HG02884 (cell line): ENCODE measurements at regions not wholly inside any gene's neighbourhood (a gene's known extent, or its start where the extent isn't known, plus 50 kb on each side); places are given as distances from the start of the nearest gene placed in this dataset.
A peak's percentile ranks its signal among the peaks of the same experiment; 100 is the strongest.
"Not testable (repeated sequence)": the region's sequence is repeated elsewhere in the genome, so short reads cannot be mapped to it uniquely, and the experiment has no call there.

Source experiments
- ATAC-seq: cut with Tn5 transposase; IDR thresholded peaks from one replicate; pipeline ENCODE4 v1.9.1; 2021; ENCODE audit warnings: mild to moderate bottlenecking, moderate library complexity; ENCODE audit not compliant: unreplicated experiment

DNA sequence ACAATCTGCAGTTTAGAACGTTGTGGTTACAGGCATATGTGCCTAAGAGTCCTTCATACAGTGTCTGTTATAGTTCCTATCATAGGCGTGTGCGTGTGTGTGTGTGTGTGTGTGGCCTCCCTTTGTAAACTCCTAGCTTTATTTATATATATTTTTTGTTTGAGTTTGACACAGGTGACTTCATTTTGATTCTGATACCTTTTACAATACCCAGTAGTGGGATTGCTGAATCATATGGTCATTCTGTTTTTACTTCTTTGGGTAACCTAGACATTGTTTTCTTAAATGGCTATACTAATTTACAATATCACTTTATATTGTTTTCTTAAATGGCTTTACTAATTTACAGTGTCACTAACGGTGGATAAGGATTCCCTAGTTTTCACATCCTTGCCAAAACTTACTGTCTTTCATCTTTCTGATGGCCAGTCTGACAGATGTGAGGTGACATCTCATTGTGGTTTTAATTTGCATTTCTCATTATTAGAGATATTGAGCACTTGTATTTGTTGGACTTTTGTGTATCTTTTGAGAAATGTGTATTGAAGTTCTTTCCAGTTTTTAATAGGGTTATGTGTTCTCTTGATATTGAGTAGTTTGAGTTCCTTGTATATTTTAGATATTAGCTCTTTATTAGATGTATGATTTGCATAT lies 211.1 kb upstream of the NUDT6 start:
- ATAC-seq, result peak; percentile 81

DNA sequence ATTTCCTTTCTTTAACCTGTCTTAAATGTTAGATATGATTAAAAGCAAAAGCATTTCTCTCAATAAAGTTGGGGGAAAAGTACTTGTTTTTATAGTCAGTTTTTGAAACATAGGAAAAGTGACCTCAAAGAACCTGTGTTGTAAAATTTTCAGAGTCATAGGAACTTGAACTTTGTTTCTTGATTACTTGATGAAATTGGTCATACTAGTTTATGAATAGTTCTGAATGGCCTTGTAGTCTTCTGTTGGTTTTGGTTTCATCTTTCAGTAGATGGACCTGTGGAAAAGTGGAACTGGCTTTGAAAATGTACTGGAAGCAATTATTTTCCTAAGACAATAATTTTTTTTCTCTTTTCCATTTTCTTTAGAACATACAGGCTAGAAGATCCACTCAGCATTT lies 222.2 kb upstream of the NUDT6 start:
- no peak for ATAC-seq

DNA sequence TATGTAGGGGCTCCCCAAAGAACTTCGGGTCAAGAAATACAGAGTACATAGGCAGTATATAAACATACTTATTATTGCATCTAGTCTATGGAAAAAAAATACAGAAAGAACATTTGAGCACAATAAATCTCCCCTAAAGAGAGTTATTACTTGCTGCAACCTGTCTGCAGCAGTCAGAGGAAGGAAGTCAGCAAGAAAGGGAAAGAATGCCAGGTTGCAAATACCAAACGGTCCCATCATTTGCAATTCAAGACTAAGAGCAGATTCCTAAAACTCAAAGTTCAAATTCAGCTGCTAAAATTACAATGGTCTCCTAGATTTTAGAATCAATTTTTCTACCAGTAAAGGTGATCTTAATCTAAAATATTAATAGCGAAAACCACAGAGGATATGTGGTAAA lies 236.2 kb upstream of the NUDT6 start:
- no peak for ATAC-seq

DNA sequence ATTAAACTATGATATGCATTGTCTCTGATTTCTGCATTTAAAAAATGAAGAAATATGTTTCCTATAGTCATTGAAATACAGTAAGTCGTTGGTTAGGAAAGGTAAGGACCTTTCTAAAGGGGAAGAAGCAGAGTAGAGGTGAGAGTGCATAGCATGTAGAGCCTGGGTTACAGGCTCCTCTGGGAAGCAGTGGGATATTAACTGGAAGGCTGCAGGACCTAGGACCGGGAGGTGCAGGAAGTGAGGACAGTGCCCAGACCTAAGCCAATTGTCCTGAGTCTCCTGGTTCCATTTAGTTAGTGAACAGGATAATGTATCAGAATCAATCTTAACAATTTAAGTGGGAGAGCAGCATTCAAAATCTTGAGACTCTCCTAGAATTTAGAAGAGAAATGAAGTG lies 237.1 kb upstream of the NUDT6 start:
- no peak for ATAC-seq

DNA sequence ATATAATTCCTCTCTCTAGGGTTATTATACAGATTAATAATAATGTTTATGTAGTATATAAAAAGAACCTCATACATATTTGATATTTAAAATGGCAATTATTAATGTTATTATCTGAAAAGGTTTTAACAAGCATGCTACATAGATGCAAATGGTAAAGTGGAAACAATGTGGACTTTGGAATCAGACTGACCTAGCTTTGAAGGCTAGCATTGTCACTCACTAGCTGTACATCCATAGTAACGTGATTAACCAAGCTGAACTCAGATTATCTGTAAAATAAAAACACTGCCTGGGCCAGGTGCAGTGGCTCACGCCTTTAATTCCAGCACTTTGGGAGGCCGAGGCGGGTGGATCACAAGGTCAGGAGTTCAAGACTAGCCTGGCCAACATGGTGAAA lies 233.7 kb upstream of the SPRY1 start:
- no peak for ATAC-seq

DNA sequence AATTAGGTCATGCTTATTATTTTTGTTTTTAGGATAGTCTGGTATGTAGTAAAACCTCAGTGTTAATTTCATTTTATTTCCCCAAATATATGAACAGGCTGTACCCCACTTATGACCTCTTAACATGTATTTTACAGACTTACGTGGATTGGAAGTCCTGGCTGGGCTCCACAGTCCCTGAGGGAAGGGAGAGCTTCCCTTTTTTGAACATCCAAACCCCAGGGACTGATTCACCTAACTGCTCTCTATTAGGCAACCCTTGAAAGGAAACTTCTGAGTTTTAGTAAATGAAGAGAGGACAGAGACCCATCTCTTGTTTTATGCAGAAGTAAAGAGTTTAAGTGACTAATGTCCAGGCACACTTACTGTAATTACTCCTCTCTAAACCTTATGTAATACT lies 233.1 kb upstream of the SPRY1 start:
- ATAC-seq, result no peak

DNA sequence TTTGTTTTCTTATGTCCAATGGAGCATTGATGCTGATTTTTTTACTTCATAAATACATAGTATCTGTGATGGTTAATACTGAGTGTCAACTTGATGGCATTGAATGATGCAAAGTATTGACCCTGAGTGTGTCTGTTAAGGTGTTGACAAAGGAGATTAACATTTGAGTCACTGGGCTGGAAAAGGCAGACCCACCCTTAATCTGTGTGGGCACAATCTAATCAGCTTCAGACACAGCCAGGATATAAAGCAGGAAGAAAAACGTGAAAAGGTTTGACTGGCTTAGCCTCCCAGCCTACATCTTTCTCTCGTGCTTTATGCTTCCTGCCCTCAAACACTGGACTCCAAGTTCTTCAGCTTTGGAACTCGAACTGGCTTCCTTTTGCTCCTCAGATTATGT lies 230.6 kb upstream of the SPRY1 start:
- no peak for ATAC-seq

DNA sequence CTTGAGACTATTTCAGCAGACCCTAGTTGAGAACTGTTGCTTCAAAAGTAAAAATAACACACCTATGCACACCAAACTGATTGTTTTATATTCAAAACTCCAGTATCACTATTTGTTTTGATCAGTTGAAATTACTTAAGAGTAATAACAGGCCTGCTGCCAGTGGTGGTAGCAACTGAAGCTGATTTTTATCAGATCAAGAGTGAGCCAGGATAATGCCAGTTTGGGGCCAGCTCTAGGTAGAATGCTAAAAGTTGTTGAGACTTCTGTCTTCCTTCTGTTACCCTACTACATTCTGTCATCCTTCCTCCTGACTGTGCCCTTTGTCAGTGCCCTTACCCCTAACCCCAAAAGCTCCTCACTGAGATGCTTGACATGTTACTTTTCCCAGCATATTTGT lies 228.7 kb upstream of the SPRY1 start:
- no peak for ATAC-seq

DNA sequence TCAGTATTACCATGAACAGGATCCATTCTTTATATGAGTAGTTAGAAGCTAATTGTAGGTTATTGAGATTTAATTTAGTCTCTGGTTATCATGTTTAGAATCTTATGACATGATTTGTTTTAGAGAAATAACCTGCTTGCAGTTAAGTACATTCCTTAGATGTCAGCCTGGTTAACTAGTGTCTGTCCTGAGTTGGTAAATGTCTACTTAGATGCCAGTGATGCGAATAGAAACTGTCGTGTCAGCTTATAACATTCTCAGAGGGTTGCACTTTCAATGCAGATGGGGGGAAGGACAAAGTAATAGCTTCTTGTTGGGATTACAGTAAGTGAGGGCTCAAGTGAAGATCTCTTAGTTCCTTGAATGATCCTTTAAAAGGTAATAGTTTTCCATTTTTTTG lies 227.8 kb upstream of the SPRY1 start:
- no peak for ATAC-seq

DNA sequence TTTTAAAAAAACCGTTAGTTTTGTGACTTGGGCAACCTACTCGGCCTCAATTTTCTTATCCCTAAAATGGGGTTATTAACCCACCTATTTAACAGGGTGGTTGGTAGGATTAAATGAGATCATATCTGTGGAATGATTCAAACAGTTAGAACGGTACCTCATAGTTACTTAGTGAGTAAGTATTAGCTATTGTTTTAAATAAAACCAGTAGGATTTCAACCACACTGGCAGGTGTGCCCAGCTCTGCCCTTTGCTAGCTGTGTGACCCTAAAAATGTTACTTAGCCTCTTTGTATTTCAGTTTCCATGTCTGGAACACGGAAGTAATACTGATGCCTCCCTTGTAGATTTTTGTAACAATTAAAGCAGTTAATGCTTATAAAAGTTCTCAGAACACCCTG lies 225.8 kb upstream of the SPRY1 start:
- no peak for ATAC-seq

DNA sequence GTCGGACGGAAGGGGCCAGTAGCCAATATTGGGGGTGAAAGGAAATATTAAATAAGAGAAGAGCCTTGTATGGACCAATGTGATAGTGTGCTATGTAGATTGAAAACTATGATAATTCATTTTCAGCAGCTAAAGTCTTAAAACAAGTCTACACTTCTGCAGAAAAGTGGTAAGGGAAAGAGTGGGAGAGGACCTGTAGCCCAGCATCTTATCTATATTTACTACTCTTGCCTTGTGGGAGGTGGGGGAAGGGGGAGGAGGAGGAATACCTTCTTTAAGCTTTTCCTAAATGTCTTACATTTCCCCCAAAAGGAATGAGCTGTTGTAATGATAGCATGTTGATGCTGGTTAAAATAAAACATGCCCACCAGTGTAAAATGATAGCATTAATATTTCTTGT lies 220.0 kb upstream of the SPRY1 start:
- ATAC-seq, result no peak

DNA sequence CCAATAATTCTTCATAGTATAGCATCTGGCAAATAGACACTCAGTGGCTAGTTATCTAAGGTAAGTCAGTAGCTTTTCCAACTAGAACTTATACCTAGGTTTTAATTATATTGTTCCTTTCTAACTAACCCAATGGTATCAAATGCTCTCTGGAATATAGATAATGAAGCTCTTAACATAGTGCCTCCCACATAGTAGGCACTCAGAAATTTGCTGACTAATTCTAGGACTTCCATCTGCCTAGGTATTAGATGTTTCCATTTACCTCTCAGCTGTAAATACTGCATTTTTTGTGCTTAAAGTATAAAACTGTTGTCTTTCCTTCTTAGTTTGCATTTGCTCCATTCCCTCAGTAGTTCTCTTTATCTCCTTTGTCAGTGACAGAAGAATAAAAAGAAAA lies 214.3 kb upstream of the SPRY1 start:
- no peak for ATAC-seq

DNA sequence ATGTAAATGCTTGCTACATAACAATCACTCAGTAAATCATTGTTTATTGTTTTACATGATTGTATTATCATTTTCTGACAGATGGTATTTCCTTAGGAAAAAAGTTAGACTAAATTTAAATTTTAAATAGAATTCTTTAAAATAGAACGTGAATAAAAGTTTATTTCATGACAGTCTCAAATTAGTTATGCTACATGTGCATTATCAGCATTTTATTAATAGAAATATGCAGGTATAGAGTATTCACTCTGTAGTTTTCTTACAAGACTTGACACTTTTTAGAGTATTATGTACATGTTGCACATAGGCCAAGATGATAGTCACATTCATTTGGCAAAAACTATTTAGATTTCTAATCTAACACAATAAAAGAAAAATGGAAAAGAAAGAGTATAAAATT lies 213.3 kb upstream of the SPRY1 start:
- ATAC-seq, result no peak

DNA sequence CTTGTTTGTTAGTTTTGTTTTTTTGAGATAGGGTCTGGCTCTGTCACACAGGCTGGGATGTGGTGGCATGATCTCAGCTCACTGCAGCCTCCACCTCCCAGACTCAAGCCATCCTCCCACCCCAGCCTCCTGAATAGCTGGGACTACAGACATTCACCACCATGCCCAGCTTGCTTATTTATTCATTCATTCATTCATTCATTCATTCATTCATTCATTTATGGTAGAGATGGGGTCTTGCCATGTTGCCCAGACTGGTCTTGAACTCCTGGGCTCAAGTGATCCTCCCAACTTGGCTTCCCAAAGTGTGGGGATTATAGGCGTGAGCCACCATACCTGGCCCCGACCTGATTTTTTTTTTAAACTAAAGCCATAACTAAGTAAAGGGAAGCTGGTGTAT lies 212.8 kb upstream of the SPRY1 start:
- ATAC-seq, result not testable (repeated sequence)

DNA sequence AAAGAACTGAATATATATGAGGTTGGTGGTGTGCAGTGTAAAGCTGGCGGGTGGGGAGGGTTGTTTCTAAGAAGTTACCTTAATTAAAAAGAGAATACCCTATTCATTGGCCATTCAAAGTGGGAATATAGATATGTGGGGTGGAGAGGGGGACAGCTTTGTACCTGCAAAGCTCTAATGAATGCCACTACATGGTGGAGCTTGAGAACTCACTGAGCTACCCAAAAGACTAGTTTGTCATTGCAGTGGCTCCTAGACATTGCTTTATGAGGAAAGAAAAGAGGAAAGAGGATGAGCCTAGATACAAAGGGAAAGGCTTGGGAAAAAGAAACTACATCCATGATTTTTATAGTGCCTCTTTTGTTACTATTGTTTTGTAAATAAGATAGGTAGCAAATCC lies 209.9 kb upstream of the SPRY1 start:
- no peak for ATAC-seq

DNA sequence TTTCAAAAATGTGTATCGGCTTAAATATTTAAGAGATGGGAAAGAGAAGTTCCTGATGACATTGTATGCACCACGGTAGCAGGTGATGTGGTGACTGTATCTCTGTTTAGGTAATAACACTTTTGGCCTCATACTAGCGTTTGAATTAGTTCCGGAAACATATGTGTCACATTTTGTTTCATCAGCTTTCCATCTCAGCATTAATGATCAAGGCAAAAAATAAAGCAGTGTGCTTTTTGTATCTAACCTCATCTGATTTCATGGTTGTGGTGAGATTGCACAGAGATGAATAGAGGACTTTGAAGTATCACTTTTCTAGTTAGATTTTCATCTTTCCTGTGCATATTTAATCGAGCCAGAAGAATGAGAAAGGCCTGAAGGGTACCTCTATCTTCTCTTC lies 206.4 kb upstream of the SPRY1 start:
- ATAC-seq, result no peak

DNA sequence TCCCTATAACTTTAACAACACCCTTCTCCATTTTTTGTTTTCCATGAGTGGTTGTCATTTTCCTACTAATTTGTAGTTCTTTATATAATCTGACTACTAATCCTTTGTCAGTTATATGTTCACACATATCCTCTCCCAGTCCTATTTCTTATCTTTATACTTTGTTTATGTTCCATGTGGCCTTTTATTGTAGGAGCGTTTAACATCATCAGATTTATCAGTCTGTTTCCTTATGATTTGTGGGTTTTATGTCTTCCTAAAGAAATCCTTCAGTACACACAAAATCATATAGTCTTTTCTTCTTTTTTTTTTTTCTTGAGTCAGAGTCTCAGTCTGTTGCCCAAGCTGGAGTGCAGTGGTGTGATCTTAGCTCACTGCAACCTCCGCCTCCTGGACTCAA lies 204.9 kb upstream of the SPRY1 start:
- ATAC-seq, result no peak

DNA sequence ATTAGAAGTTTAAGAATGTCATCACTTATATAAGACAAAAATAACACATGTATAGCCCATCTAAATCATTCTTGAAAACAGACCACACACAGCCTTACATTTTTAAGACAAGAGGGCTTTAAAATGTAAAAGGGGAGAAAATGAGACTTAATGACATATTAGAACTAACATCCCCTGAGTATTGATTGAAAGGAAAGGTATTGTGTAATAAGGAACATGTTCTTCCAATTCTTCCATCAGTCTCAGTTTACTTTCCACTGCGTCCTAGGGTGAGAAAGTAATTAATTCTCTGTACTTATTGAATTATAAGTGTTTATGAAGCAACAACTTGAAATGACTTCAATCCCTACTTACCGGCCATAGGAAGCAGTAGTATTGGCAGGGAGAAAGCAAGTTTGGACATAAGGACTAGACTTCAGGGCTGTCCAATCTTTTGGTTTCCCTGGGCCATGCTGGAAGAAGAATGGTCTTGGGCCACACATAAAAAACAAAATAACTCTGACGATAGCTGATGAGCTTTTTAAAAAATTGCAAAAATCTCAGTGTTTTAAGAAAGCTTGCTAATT lies 202.7 kb upstream of the SPRY1 start:
- no peak for ATAC-seq

DNA sequence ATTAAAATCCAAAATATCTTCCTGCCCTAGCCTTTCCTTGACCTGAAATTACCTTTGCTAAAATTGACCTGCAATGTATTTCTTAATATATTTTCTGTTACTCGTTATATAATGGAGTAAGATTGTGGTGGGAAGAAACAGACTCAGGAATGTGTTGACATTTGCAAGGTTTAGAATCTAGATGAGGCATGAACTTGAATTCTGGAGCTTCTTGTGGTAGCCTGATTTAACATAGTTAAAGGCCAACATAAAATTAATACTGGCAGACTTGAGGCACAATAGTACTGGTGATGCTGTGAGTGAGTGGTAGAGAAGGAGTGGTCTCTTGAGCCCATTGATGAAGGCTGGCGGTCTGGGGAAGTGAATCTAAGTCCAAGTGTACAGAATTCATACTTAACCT lies 197.9 kb upstream of the SPRY1 start:
- no peak for ATAC-seq

DNA sequence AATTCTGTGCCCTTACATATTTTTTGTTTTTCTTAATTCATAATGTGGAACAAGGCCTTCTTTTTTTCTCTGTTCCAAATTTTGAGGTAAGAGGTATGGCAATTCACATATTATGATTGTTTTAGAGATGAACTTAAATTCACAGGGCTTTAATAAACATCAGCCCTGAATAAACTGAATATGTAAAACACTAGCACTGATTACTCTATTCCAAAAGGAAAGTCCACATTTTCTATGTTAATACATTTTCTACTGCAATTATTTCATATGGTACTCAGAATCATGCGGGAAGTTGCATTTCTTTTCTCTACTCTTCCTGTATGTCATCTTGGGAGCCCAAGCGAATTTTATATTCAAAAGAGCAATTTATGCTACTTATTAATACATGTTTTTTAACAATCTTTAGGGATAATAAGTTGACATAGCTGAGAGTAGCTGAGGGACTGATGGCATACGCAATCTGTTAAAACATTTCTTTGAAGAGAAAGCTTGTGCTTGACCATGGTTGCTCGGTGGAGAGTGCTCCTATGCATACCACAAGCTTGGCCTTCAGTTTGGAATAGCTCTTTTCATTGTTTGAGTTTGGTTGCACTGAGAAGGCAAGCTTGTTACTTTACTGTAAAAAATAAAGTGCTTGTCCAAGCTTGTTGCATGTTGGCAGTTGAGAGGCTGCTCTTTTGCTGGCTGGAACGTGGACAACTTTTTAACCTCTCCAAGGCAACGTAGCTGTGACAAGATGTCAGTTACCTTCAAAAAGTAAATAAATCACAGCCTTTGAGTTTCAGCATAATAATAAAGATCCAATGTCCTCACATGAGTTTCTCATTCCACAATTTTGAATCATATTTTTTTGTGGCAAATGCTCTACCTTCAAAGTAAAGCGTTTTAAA lies 196.3 kb upstream of the SPRY1 start:
- no peak for ATAC-seq

DNA sequence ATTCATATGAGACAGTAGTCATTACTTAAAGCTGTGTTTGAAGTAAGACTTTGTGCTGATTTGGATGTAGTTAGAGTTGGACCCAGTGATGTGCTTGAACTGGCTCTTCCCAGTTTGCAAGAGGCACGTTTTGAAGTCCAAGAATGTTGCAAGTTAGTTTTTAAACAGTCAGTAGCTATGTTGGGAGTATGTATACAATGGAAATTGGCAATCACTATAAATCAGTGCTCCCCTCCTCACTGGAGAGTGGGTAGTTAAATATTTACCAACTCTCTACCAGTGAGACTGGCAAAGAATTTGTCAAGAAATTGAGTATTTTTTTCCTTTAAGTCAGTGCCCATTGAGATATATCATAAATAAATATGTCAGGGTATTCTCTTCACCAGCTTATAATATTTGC lies 191.9 kb upstream of the SPRY1 start:
- ATAC-seq, result no peak

DNA sequence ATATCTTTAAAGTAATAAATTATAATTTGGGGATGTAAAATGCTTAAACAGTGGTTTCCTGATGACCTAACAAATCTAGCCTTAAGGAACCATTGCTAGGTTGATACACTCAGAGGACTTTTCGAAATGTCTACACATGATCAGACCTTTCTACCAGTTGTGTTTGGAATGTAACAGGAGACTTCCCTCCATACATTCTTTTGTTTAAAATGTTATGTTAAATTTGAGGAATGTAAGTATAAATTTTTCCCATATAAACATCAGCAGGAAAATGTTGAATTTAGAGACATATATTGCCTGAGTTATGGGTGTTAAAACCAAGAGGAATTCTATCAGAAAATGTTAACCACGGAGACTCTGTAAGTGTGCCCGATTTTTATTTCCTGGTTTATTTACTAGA lies 190.6 kb upstream of the SPRY1 start:
- ATAC-seq, result no peak
